GM23338 (cell line): ENCODE measurements at regions not wholly inside any gene's neighbourhood (a gene's known extent, or its start where the extent isn't known, plus 50 kb on each side); places are given as distances from the start of the nearest gene placed in this dataset.

Source experiments
- CTCF ChIP-seq, 2 experiments: fragments of 200-600 bp in 1 of 2; sonication (generic) in 1 of 2; conservative IDR thresholded peaks; 2 replicates each; pipeline versions ENCODE4 v1.5.1 to v1.6.1; 2016 to 2017; ENCODE audit warnings: antibody characterized with exemption in 2 of 2, low read depth in 2 of 2, mild to moderate bottlenecking in 2 of 2, moderate library complexity in 1 of 2
- EZH2phosphoT487 ChIP-seq: fragments of 200-600 bp; sonication (generic); IDR thresholded peaks from one replicate; pipeline ENCODE4 v1.8.1; 2018; ENCODE audit warnings: antibody characterized with exemption; ENCODE audit not compliant: unreplicated experiment
- JUNB ChIP-seq: IDR thresholded peaks from one replicate; pipeline ENCODE4 v1.6.1; 2016; ENCODE audit warnings: antibody characterized with exemption; ENCODE audit not compliant: unreplicated experiment
- POLR2AphosphoS5 ChIP-seq: IDR thresholded peaks from 2 replicates; pipeline ENCODE4 v1.6.1; 2016; ENCODE audit warnings: antibody characterized with exemption, low read depth

DNA sequence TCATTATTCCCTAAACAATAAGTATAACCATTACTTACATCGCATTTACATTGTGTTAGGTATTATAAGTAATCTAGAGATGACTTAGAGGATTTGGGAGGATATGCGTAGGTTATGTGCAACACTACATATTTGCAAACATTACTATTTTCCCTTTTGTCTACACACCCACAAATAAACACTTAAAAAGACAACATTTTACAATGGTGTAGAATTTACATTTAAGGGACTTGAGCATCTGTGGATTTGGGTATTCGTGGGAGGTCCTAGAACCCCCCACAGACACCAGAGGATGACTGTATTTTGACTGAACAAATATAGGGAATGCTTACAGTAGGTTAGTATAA, 220.2 kb upstream of the MYO3A start:
- no peak for TF ChIP-seq CTCF (conservative IDR thresholded peaks at IDR 0.05; ENCODE audit: low read depth in 2 of 2)
- no peak for TF ChIP-seq EZH2phosphoT487
- no peak for TF ChIP-seq JUNB
- no peak for TF ChIP-seq POLR2AphosphoS5
